Lung (tissue), 11 donors: ENCODE measurements at regions not wholly inside any gene's neighbourhood (a gene's known extent, or its start where the extent isn't known, plus 50 kb on each side); places are given as distances from the start of the nearest gene placed in this dataset.

Experiments
- ATAC-seq: fragments of 200-7000 bp; cut with Tn5 transposase; one replicate; pipeline ENCODE4 v1.9.1; 2020; ENCODE audit warnings: moderate number of reproducible peaks; ENCODE audit not compliant: insufficient read depth, low FRiP score
- DNase-seq, 3 donors: peaks; one replicate each; pipeline ENCODE4 v3.0.0-alpha.2; 2013 to 2017
- H3K27ac ChIP-seq, 2 donors: one replicate each; pipeline ENCODE4 v1.5.1; 2013; ENCODE audit warnings: mild to moderate bottlenecking in 2 of 2, moderate library complexity in 2 of 2, control low read depth in 1 of 2, inconsistent platforms in 1 of 2, low read depth in 1 of 2, low read length in 1 of 2
- H3K27me3 ChIP-seq, 3 donors: one replicate each; pipeline ENCODE4 v1.5.1; 2013; ENCODE audit warnings: low read length in 2 of 3; ENCODE audit not compliant: control insufficient read depth in 3 of 3, insufficient read depth in 3 of 3
- H3K36me3 ChIP-seq, 4 donors: one replicate each; pipeline ENCODE4 v1.5.1; 2013; ENCODE audit warnings: low read length in 4 of 4, mild to moderate bottlenecking in 1 of 4, moderate library complexity in 1 of 4; ENCODE audit not compliant: control insufficient read depth in 4 of 4, insufficient read depth in 4 of 4
- H3K4me1 ChIP-seq, 5 donors: one replicate each; pipeline ENCODE4 v1.5.1; 2013; ENCODE audit warnings: low read length in 5 of 5, mild to moderate bottlenecking in 2 of 5, moderate library complexity in 1 of 5; ENCODE audit not compliant: control insufficient read depth in 5 of 5, insufficient read depth in 5 of 5
- H3K4me3 ChIP-seq: one replicate; pipeline ENCODE4 v1.5.1; 2013; ENCODE audit warnings: mild to moderate bottlenecking, control low read depth, moderate library complexity
- H3K9ac ChIP-seq, 2 donors: one replicate each; pipeline ENCODE4 v1.5.1; 2013; ENCODE audit warnings: low read length in 2 of 2, control low read depth in 1 of 2; ENCODE audit not compliant: insufficient read depth in 1 of 2
- H3K9me3 ChIP-seq, 4 donors: one replicate each; pipeline ENCODE4 v1.5.1; 2013; ENCODE audit warnings: low read length in 3 of 4, mild to moderate bottlenecking in 1 of 4, moderate library complexity in 1 of 4; ENCODE audit not compliant: control insufficient read depth in 4 of 4, insufficient read depth in 3 of 4
- WGBS, 2 donors: extraction: QIAGEN DNeasy Blood & Tissue Kit; methylation state at CpG; one replicate each; pipeline ENCODE4 v1.1.7; 2013; 5-methylcytosine and 5-hydroxymethylcytosine counted together
- TF ChIP-seq, protein P1 (sequence below): IDR thresholded peaks from 2 replicates; pipeline ENCODE4 v1.5.1; 2012; ENCODE audit warnings: mild to moderate bottlenecking; ENCODE audit errors: control extremely low read depth, extremely low read depth
- donor health status: control.
- donor health status: control.
- donor health status: Bipolar disorder and iron deficiency.
- donor health status: healthy.
- donor health status: DM: yes; HTN: yes; CAD: no.

DNA sequence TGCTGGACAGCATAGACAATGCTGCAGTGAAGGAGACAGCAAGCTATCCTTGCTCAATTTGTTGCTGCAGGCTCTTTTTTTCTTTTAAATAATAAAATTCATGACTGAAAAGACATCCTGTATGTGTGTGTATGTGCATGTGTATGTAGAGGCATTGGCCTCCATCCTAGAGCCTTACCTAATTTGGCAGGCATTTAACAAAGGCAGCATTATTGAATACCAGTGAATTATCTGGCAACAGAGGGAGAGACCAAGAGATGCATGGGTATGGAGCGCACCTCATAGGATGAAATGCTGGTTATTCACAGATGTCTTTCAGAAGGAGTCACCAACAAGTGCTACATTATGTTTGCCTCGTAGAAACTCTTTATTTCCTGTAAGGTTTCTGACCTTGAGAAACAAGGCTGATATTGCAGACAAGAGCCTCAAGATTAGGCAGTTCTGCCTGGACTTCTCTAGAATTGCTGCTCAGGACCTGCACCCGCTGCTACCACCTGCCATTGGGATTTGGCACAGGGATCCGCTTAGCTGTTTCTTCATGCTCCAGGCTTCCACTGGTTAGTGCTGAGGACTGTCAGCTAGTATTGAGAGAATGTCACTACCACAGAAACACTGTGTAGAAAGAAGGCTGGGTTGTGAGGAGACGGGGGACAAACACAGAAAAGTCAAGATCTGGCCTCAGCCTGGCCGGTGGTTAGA lies 247.7 kb upstream of the RFX3 start:
- no peak overlapping the region for H3K9ac ChIP-seq
- TF ChIP-seq, protein P1, sequence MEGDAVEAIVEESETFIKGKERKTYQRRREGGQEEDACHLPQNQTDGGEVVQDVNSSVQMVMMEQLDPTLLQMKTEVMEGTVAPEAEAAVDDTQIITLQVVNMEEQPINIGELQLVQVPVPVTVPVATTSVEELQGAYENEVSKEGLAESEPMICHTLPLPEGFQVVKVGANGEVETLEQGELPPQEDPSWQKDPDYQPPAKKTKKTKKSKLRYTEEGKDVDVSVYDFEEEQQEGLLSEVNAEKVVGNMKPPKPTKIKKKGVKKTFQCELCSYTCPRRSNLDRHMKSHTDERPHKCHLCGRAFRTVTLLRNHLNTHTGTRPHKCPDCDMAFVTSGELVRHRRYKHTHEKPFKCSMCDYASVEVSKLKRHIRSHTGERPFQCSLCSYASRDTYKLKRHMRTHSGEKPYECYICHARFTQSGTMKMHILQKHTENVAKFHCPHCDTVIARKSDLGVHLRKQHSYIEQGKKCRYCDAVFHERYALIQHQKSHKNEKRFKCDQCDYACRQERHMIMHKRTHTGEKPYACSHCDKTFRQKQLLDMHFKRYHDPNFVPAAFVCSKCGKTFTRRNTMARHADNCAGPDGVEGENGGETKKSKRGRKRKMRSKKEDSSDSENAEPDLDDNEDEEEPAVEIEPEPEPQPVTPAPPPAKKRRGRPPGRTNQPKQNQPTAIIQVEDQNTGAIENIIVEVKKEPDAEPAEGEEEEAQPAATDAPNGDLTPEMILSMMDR: no peak
- H3K27me3 ChIP-seq: no peaks in the 10 kb centered on the region
- no peak overlapping the region for H3K27ac ChIP-seq
- 90 to 92% methylated on average over 6 of the region's 6 CpGs for WGBS, 2 donors
- no peaks in the 10 kb centered on the region for H3K4me1 ChIP-seq
- no peaks in the 10 kb centered on the region for H3K36me3 ChIP-seq
- DNase-seq (no peak), ATAC-seq (no peak)
- no peak overlapping the region for H3K4me3 ChIP-seq
- H3K9me3 ChIP-seq: no peaks in the 10 kb centered on the region

DNA sequence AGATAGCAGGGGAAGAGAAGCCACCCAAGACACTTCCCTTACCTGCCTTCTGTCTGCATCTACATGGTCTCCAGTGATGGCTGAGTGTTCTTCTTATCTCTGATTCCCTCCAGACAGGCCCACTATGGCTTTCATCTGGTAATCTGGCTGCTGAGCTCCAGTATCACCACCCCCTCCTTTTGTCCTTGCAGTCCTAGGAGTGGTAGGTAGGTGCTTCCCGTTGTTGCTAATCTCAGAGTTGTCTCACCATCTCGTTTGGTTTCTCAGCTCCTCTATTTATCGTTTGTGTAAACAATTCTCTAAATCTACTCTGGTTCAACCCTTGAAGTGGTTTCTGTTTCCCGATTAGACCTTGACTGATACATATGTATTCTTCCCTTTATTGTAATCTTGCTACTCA lies 243.8 kb upstream of the RFX3 start:
- H3K9me3 ChIP-seq: no peaks in the 10 kb centered on the region
- H3K36me3 ChIP-seq: no peaks in the 10 kb centered on the region
- TF ChIP-seq, protein P1: no peak
- no peak for ATAC-seq
- no peaks in the 10 kb centered on the region for H3K4me1 ChIP-seq
- H3K27ac ChIP-seq: no peak overlapping the region
- H3K4me3 ChIP-seq: no peak overlapping the region
- no peak for DNase-seq
- H3K9ac ChIP-seq: no peak overlapping the region
- H3K27me3 ChIP-seq: no peaks in the 10 kb centered on the region
- 25 to 51% methylated on average over 4 of the region's 4 CpGs for WGBS, 2 donors

DNA sequence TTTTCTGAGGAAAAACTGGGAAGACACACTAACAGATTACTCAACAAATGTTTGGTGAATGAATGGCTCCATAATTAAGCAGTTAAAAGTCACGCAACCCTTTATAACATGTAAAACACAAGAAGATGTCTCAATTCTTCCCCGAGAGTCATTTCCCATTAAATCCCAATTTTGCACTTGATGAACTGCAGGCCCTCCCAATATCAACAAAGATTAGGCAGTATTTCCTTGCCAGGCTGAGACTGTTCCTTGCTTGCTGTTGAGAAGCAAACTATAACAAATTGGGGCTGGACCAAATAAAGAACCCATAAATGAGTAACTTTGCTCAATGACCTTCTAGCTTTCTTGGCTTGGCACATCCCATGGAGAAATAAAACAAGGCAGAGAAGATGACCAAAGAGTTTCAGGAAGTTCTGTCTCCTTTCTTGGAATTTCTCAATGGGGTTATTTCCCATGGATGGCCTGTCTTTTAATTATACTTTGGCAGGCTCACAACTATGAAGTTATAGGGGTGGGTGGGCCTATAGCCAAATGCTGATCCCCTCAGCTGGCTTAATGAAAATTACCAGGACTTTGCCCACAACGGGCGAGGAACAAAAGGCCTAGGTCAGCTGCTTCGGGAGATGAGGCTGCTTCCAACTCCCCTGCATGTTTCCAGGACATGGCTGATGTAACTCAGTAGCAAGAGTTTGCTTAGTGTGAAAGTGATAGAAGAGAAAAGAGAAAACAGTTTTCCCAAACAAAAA lies 243.1 kb upstream of the RFX3 start:
- Histone ChIP-seq H3K27me3 (no peaks in the 10 kb centered on the region), H3K9ac (no peak overlapping the region), H3K27ac (no peak overlapping the region), H3K4me1 (no peaks in the 10 kb centered on the region), H3K9me3 (no peaks in the 10 kb centered on the region), H3K36me3 (no peaks in the 10 kb centered on the region), H3K4me3 (no peak overlapping the region)
- ATAC-seq: no peak
- TF ChIP-seq, protein P1: no peak
- 83 to 85% methylated on average over 5 of the region's 5 CpGs for WGBS, 2 donors
- DNase-seq: no peak
